Fibroblast of the aortic adventitia (primary cell): ENCODE measurements at regions not wholly inside any gene's neighbourhood (a gene's known extent, or its start where the extent isn't known, plus 50 kb on each side); places are given as distances from the start of the nearest gene placed in this dataset.
A peak's percentile ranks its signal among the peaks of the same experiment; 100 is the strongest.

Source experiments
- DNase-seq: peaks from one replicate; pipeline ENCODE4 v3.0.0-alpha.2; 2010; ENCODE audit warnings: low read depth
- H3K4me3 ChIP-seq: 2 replicates; pipeline ENCODE4 v1.5.1; 2011; ENCODE audit warnings: low read depth, mild to moderate bottlenecking, control low read depth, low read length, moderate library complexity
- CTCF ChIP-seq: IDR thresholded peaks from 2 replicates; pipeline ENCODE4 v1.5.1; 2011; ENCODE audit warnings: mild to moderate bottlenecking, low read length, control low read depth, inconsistent platforms; ENCODE audit not compliant: insufficient read depth

GRCh38 chr14:26381405-26381804 lies 216.4 kb downstream of the NOVA1 start:
- no peak for TF ChIP-seq CTCF
- no peak for DNase-seq
- no peak overlapping the region for H3K4me3 ChIP-seq

- TF ChIP-seq CTCF = no peak
- DNase-seq = no peak
- H3K4me3 ChIP-seq = no peak overlapping the region
Measured at GRCh38 chr14:26380637-26381036, 217.2 kb downstream of the NOVA1 start.

- TF ChIP-seq CTCF = no peak
- H3K4me3 ChIP-seq = no peak overlapping the region
- peak; percentile 22 for DNase-seq
Measured at GRCh38 chr14:26379951-26380350, 217.9 kb downstream of the NOVA1 start.

GRCh38 chr14:26377150-26377549 lies 220.7 kb downstream of the NOVA1 start:
- DNase-seq = no peak
- no peak overlapping the region for H3K4me3 ChIP-seq
- no peak for TF ChIP-seq CTCF

GRCh38 chr14:26370115-26370514 lies 227.7 kb downstream of the NOVA1 start:
- peak; percentile 31 for DNase-seq
- no peak for TF ChIP-seq CTCF
- H3K4me3 ChIP-seq = no peak overlapping the region

GRCh38 chr14:26363689-26364088 lies 234.1 kb downstream of the NOVA1 start:
- TF ChIP-seq CTCF = no peak
- no peak for DNase-seq
- no peak overlapping the region for H3K4me3 ChIP-seq

- no peak overlapping the region for H3K4me3 ChIP-seq
- TF ChIP-seq CTCF = no peak
- no peak for DNase-seq
Measured at GRCh38 chr14:26344596-26344995, 253.2 kb downstream of the NOVA1 start.
